ENCODE measurements at regions not wholly inside any gene's neighbourhood (a gene's known extent, or its start where the extent isn't known, plus 50 kb on each side); places are given as distances from the start of the nearest gene placed in this dataset.

- H3K9me1 ChIP-seq (replicated peaks; ENCODE audit: control insufficient read depth, extremely low read depth, insufficient read depth, low read length): no peaks in the 10 kb centered on the region
- TF ChIP-seq CTCF (IDR thresholded peaks at IDR 0.05; ENCODE audit: extremely low read depth in 1 of 2, insufficient read depth in 1 of 2, low read depth in 1 of 2, low read length in 2 of 2): no peak
- no peak for TF ChIP-seq JUN (IDR thresholded peaks at IDR 0.05; ENCODE audit: borderline replicate concordance, insufficient read depth, insufficient read length, low read depth)
- no peak overlapping the region for H3K9ac ChIP-seq (replicated peaks; ENCODE audit: extremely low read depth, insufficient read depth, low read length)
- DNase-seq (ENCODE audit: low read depth, low spot score) (no peak), FAIRE-seq (no peak)
- POLR2A ChIA-PET: no interaction called here
- no peaks in the 10 kb centered on the region for H3K79me2 ChIP-seq (ENCODE audit: control insufficient read depth, insufficient read depth, low read length)
- no peaks in the 10 kb centered on the region for H3K9me3 ChIP-seq (replicated peaks; ENCODE audit: control insufficient read depth, insufficient read depth, low read length)
- H4K20me1 ChIP-seq (replicated peaks; ENCODE audit: control insufficient read depth, extremely low read depth, insufficient read depth, low read length): no peaks in the 10 kb centered on the region
- intact Hi-C loops (cut with micrococcal nuclease) (no loop called here), dilution Hi-C loops (cut with MboI; ENCODE audit: extremely low pct_ligation_motif_present, low sequenced_read_pairs) (no loop called here)
- H2AFZ ChIP-seq (ENCODE audit: low read depth, low read length): no peak overlapping the region
- no TSS peak for BruUV-seq (replicated peaks)
- H3K4me3 ChIP-seq (replicated peaks in 1 of 3; ENCODE audit: insufficient read depth in 1 of 3, low read depth in 1 of 3, low read length in 3 of 3): no peak overlapping the region
- no peaks in the 10 kb centered on the region for H3K4me1 ChIP-seq (ENCODE audit: control insufficient read depth, extremely low read depth, insufficient read depth, low read length)
- H3K4me2 ChIP-seq (ENCODE audit: insufficient read depth, low read length): no peak overlapping the region
- H3K27me3 ChIP-seq (ENCODE audit: control insufficient read depth in 2 of 2, insufficient read depth in 2 of 2, low read length in 2 of 2): no peaks in the 10 kb centered on the region
- H3K27ac ChIP-seq (ENCODE audit: insufficient read depth, low read depth, low read length): no peak overlapping the region
- H3K36me3 ChIP-seq (ENCODE audit: control insufficient read depth in 2 of 2, extremely low read depth in 1 of 2, insufficient read depth in 2 of 2, low read length in 2 of 2): no peaks in the 10 kb centered on the region
- CTCF ChIA-PET: no interaction called here
These were observed 1158.0 kb upstream of the SPRY2 start for GRCh38 chr13:81498969-81499368.

GRCh38 chr13:81493144-81493543 lies 1152.2 kb upstream of the SPRY2 start:
- ChIA-PET POLR2A (no interaction called here), CTCF (no interaction called here)
- no TSS peak for BruUV-seq (replicated peaks)
- Histone ChIP-seq H3K36me3 (ENCODE audit: control insufficient read depth in 2 of 2, extremely low read depth in 1 of 2, insufficient read depth in 2 of 2, low read length in 2 of 2) (no peaks in the 10 kb centered on the region), H4K20me1 (replicated peaks; ENCODE audit: control insufficient read depth, extremely low read depth, insufficient read depth, low read length) (no peaks in the 10 kb centered on the region), H2AFZ (ENCODE audit: low read depth, low read length) (no peak overlapping the region), H3K79me2 (ENCODE audit: control insufficient read depth, insufficient read depth, low read length) (no peaks in the 10 kb centered on the region), H3K4me1 (ENCODE audit: control insufficient read depth, extremely low read depth, insufficient read depth, low read length) (no peaks in the 10 kb centered on the region), H3K27ac (ENCODE audit: insufficient read depth, low read depth, low read length) (no peak overlapping the region), H3K4me3 (replicated peaks in 1 of 3; ENCODE audit: insufficient read depth in 1 of 3, low read depth in 1 of 3, low read length in 3 of 3) (no peak overlapping the region), H3K9me1 (replicated peaks; ENCODE audit: control insufficient read depth, extremely low read depth, insufficient read depth, low read length) (no peaks in the 10 kb centered on the region), H3K9ac (replicated peaks; ENCODE audit: extremely low read depth, insufficient read depth, low read length) (no peak overlapping the region), H3K4me2 (ENCODE audit: insufficient read depth, low read length) (no peak overlapping the region), H3K27me3 (ENCODE audit: control insufficient read depth in 2 of 2, insufficient read depth in 2 of 2, low read length in 2 of 2) (no peaks in the 10 kb centered on the region), H3K9me3 (replicated peaks; ENCODE audit: control insufficient read depth, insufficient read depth, low read length) (no peaks in the 10 kb centered on the region)
- dilution Hi-C loops (cut with MboI; ENCODE audit: extremely low pct_ligation_motif_present, low sequenced_read_pairs) (no loop called here), intact Hi-C loops (cut with micrococcal nuclease) (no loop called here)
- FAIRE-seq (no peak), DNase-seq (ENCODE audit: low read depth, low spot score) (no peak)
- TF ChIP-seq MAX (IDR thresholded peaks at IDR 0.05; ENCODE audit: insufficient read depth, insufficient read length) (no peak), JUN (IDR thresholded peaks at IDR 0.05; ENCODE audit: borderline replicate concordance, insufficient read depth, insufficient read length, low read depth) (no peak), POLR2AphosphoS5 (IDR thresholded peaks at IDR 0.05; ENCODE audit: insufficient read depth, low read depth, low read length) (no peak), CTCF (IDR thresholded peaks at IDR 0.05; ENCODE audit: extremely low read depth in 1 of 2, insufficient read depth in 1 of 2, low read depth in 1 of 2, low read length in 2 of 2) (no peak), POLR2A (IDR thresholded peaks at IDR 0.05; ENCODE audit: low read depth, low read length) (no peak), MYC (IDR thresholded peaks at IDR 0.05; ENCODE audit: low read depth, low read length) (no peak)

Data from endothelial cell of umbilical vein (primary cell).